ENCODE measurements at regions not wholly inside any gene's neighbourhood (a gene's known extent, or its start where the extent isn't known, plus 50 kb on each side); places are given as distances from the start of the nearest gene placed in this dataset.

DNA sequence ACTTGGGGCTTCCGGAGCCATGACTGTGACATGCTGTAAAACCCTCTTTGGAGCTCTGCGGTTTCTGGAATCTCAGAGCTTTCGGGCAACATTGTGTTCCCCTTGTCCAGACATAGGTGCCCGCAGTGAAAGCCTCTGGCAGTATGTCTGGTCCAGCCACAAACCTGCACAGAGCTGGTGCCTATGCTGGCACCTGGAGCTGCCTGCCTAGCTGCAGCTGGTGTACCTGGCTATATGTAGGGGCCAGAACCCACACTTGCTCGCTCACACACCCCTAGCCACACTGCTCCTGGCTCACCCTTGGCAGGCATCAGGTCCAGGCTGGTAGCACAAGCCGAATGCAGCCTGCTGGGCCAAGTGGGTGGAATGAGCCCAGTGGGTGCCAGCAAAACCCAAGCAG is 861.1 kb downstream of the FLRT2 start:
- TF ChIP-seq POLR2A (IDR thresholded peaks at IDR 0.05; ENCODE audit: low read depth) (no peak), POLR2AphosphoS5 (IDR thresholded peaks at IDR 0.05) (no peak), EP300 (IDR thresholded peaks at IDR 0.05) (no peak)
- TF ChIP-seq, protein P1, sequence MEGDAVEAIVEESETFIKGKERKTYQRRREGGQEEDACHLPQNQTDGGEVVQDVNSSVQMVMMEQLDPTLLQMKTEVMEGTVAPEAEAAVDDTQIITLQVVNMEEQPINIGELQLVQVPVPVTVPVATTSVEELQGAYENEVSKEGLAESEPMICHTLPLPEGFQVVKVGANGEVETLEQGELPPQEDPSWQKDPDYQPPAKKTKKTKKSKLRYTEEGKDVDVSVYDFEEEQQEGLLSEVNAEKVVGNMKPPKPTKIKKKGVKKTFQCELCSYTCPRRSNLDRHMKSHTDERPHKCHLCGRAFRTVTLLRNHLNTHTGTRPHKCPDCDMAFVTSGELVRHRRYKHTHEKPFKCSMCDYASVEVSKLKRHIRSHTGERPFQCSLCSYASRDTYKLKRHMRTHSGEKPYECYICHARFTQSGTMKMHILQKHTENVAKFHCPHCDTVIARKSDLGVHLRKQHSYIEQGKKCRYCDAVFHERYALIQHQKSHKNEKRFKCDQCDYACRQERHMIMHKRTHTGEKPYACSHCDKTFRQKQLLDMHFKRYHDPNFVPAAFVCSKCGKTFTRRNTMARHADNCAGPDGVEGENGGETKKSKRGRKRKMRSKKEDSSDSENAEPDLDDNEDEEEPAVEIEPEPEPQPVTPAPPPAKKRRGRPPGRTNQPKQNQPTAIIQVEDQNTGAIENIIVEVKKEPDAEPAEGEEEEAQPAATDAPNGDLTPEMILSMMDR (IDR thresholded peaks at IDR 0.05) = no peak
